ENCODE measurements at regions not wholly inside any gene's neighbourhood (a gene's known extent, or its start where the extent isn't known, plus 50 kb on each side); places are given as distances from the start of the nearest gene placed in this dataset.

DNA sequence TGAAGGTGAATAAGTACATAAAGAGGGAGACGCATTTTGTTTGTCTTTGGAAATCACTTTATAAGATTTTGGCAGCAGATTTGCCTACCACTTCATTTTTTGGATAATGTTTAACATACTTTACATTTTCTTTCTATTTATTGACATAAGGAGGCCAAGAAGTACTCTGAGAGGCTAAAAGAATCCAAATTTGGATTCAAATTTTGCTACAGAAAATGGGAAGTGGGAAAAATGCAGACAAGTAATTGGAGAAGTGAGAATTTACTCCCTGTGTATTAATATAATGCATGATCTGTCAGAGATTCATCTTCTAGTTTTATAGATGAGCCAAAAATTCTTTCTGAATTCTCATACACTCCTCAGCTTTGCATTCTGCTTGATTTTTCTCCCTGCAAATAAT, 411.2 kb upstream of the CTNND2 start:
- TF ChIP-seq ISL1 (CRISPR knock-in tag; IDR thresholded peaks at IDR 0.05) (no peak), SNAI2 (CRISPR knock-in tag; IDR thresholded peaks at IDR 0.05) (no peak), ZC3H10 (CRISPR knock-in tag; IDR thresholded peaks at IDR 0.05) (no peak), ZNF70 (CRISPR knock-in tag; IDR thresholded peaks at IDR 0.05) (no peak), GLIS3 (CRISPR knock-in tag; IDR thresholded peaks at IDR 0.05) (no peak), CSDC2 (CRISPR knock-in tag; IDR thresholded peaks at IDR 0.05) (no peak)
- TF ChIP-seq, protein P1, sequence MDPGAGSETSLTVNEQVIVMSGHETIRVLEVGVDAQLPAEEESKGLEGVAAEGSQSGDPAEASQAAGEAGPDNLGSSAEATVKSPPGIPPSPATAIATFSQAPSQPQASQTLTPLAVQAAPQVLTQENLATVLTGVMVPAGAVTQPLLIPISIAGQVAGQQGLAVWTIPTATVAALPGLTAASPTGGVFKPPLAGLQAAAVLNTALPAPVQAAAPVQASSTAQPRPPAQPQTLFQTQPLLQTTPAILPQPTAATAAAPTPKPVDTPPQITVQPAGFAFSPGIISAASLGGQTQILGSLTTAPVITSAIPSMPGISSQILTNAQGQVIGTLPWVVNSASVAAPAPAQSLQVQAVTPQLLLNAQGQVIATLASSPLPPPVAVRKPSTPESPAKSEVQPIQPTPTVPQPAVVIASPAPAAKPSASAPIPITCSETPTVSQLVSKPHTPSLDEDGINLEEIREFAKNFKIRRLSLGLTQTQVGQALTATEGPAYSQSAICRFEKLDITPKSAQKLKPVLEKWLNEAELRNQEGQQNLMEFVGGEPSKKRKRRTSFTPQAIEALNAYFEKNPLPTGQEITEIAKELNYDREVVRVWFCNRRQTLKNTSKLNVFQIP (CRISPR knock-in tag; IDR thresholded peaks at IDR 0.05; ENCODE audit: borderline replicate concordance, low read depth) = no peak
- ATAC-seq = no peak

- no peak for ATAC-seq
- TF ChIP-seq ESRRG (CRISPR knock-in tag; IDR thresholded peaks at IDR 0.05) (no peak), PATZ1 (CRISPR knock-in tag; IDR thresholded peaks at IDR 0.05; ENCODE audit: borderline replicate concordance) (no peak), PPARA (CRISPR knock-in tag; IDR thresholded peaks at IDR 0.05; ENCODE audit: borderline replicate concordance) (no peak), ZFP3 (CRISPR knock-in tag; IDR thresholded peaks at IDR 0.05) (no peak), ZNF565 (CRISPR knock-in tag; conservative IDR thresholded peaks at IDR 0.05; ENCODE audit: low read depth) (no peak), GLIS3 (CRISPR knock-in tag; IDR thresholded peaks at IDR 0.05) (no peak), SNAI2 (CRISPR knock-in tag; IDR thresholded peaks at IDR 0.05) (no peak), TOX (CRISPR knock-in tag; IDR thresholded peaks at IDR 0.05; ENCODE audit: borderline replicate concordance) (no peak), RARB (CRISPR knock-in tag; IDR thresholded peaks at IDR 0.05) (no peak), ZNF8 (CRISPR knock-in tag; IDR thresholded peaks at IDR 0.05) (no peak), ZFP30 (CRISPR knock-in tag; IDR thresholded peaks at IDR 0.05) (no peak), CSDC2 (CRISPR knock-in tag; IDR thresholded peaks at IDR 0.05) (no peak), ISL1 (CRISPR knock-in tag; IDR thresholded peaks at IDR 0.05) (no peak), CSRNP3 (CRISPR knock-in tag; IDR thresholded peaks at IDR 0.05) (no peak), ARNTL (CRISPR knock-in tag; IDR thresholded peaks at IDR 0.05; ENCODE audit: borderline replicate concordance, low read depth) (no peak)
- TF ChIP-seq, protein P2, sequence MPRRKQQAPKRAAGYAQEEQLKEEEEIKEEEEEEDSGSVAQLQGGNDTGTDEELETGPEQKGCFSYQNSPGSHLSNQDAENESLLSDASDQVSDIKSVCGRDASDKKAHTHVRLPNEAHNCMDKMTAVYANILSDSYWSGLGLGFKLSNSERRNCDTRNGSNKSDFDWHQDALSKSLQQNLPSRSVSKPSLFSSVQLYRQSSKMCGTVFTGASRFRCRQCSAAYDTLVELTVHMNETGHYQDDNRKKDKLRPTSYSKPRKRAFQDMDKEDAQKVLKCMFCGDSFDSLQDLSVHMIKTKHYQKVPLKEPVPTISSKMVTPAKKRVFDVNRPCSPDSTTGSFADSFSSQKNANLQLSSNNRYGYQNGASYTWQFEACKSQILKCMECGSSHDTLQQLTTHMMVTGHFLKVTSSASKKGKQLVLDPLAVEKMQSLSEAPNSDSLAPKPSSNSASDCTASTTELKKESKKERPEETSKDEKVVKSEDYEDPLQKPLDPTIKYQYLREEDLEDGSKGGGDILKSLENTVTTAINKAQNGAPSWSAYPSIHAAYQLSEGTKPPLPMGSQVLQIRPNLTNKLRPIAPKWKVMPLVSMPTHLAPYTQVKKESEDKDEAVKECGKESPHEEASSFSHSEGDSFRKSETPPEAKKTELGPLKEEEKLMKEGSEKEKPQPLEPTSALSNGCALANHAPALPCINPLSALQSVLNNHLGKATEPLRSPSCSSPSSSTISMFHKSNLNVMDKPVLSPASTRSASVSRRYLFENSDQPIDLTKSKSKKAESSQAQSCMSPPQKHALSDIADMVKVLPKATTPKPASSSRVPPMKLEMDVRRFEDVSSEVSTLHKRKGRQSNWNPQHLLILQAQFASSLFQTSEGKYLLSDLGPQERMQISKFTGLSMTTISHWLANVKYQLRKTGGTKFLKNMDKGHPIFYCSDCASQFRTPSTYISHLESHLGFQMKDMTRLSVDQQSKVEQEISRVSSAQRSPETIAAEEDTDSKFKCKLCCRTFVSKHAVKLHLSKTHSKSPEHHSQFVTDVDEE (CRISPR knock-in tag; IDR thresholded peaks at IDR 0.05) = no peak
- TF ChIP-seq, protein P3, sequence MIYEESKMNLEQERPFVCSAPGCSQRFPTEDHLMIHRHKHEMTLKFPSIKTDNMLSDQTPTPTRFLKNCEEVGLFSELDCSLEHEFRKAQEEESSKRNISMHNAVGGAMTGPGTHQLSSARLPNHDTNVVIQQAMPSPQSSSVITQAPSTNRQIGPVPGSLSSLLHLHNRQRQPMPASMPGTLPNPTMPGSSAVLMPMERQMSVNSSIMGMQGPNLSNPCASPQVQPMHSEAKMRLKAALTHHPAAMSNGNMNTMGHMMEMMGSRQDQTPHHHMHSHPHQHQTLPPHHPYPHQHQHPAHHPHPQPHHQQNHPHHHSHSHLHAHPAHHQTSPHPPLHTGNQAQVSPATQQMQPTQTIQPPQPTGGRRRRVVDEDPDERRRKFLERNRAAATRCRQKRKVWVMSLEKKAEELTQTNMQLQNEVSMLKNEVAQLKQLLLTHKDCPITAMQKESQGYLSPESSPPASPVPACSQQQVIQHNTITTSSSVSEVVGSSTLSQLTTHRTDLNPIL (CRISPR knock-in tag; IDR thresholded peaks at IDR 0.05; ENCODE audit: low read depth) = no peak
These were observed 409.4 kb upstream of the CTNND2 start for GRCh38 chr5:12313602-12314001.

GRCh38 chr5:12312343-12312742, 408.1 kb upstream of the CTNND2 start:
- TF ChIP-seq, protein P2 (CRISPR knock-in tag; IDR thresholded peaks at IDR 0.05) = no peak
- no peak for TF ChIP-seq PPARA (CRISPR knock-in tag; IDR thresholded peaks at IDR 0.05; ENCODE audit: borderline replicate concordance)
- no peak for TF ChIP-seq ESRRG (CRISPR knock-in tag; IDR thresholded peaks at IDR 0.05)
- no peak for TF ChIP-seq ZFP30 (CRISPR knock-in tag; IDR thresholded peaks at IDR 0.05)
- TF ChIP-seq, protein P1 (CRISPR knock-in tag; IDR thresholded peaks at IDR 0.05; ENCODE audit: borderline replicate concordance, low read depth) = no peak
- no peak for TF ChIP-seq CSRNP3 (CRISPR knock-in tag; IDR thresholded peaks at IDR 0.05)
- TF ChIP-seq ZFP3 (CRISPR knock-in tag; IDR thresholded peaks at IDR 0.05) = no peak
- ATAC-seq = no peak

All from SK-N-SH treated with all-trans-retinoic acid at 6 μM for 48 hours (cell line).